Loucy (cell line): ENCODE measurements at regions not wholly inside any gene's neighbourhood (a gene's known extent, or its start where the extent isn't known, plus 50 kb on each side); places are given as distances from the start of the nearest gene placed in this dataset.

Experiments used
- H2AFZ ChIP-seq: fragments of 200-600 bp; sonication (generic); 2 replicates; pipeline ENCODE4 v1.6.0; 2016; ENCODE audit warnings: antibody characterized with exemption, mild to moderate bottlenecking, low read length, moderate library complexity
- H3F3A ChIP-seq: fragments of 200-600 bp; 2 replicates; pipeline ENCODE4 v1.6.0; 2016; ENCODE audit warnings: antibody characterized with exemption, low read depth, mild to moderate bottlenecking
- H3K27me3 ChIP-seq: fragments of 200-600 bp; sonication (generic); 2 replicates; pipeline ENCODE4 v1.6.1; 2014; ENCODE audit warnings: low read length, mild to moderate bottlenecking; ENCODE audit not compliant: insufficient read depth, poor library complexity, severe bottlenecking
- H3K36me3 ChIP-seq: fragments of 200-600 bp; sonication (generic); 2 replicates; pipeline ENCODE4 v1.6.1; 2016; ENCODE audit warnings: low read length; ENCODE audit not compliant: insufficient read depth
- H3K4me1 ChIP-seq: fragments of 200-600 bp; sonication (generic); 2 replicates; pipeline ENCODE4 v1.5.1; 2014; ENCODE audit warnings: low read length, mild to moderate bottlenecking; ENCODE audit not compliant: insufficient read depth, poor library complexity, severe bottlenecking
- H3K4me2 ChIP-seq: fragments of 200-600 bp; sonication (generic); 2 replicates; pipeline ENCODE4 v1.6.0; 2014; ENCODE audit warnings: antibody characterized with exemption, low read length, low read depth, mild to moderate bottlenecking; ENCODE audit not compliant: poor library complexity, severe bottlenecking
- H3K4me3 ChIP-seq: fragments of 200-600 bp; sonication (generic); 2 replicates; pipeline ENCODE4 v1.5.1; 2014; ENCODE audit warnings: low read length, mild to moderate bottlenecking, mixed read lengths; ENCODE audit not compliant: poor library complexity, severe bottlenecking
- H3K79me2 ChIP-seq: fragments of 200-600 bp; sonication (generic); 2 replicates; pipeline ENCODE4 v1.6.1; 2014; ENCODE audit warnings: low read length; ENCODE audit not compliant: insufficient read depth
- H3K9ac ChIP-seq: fragments of 200-600 bp; sonication (generic); 2 replicates; pipeline ENCODE4 v1.6.0; 2014; ENCODE audit warnings: mild to moderate bottlenecking, low read depth, low read length, moderate library complexity; ENCODE audit not compliant: poor library complexity, severe bottlenecking
- H3K9me2 ChIP-seq: fragments of 200-600 bp; sonication (generic); replicated peaks from 2 replicates; pipeline ENCODE4 v1.6.1; 2016; ENCODE audit warnings: low read depth, low read length, mixed read lengths
- H3K9me3 ChIP-seq: fragments of 200-600 bp; sonication (generic); 2 replicates; pipeline ENCODE4 v1.6.1; 2014; ENCODE audit warnings: mild to moderate bottlenecking, antibody characterized with exemption, low read length, low read depth; ENCODE audit not compliant: insufficient read depth
- H4K20me1 ChIP-seq: fragments of 200-600 bp; sonication (generic); 2 replicates; pipeline ENCODE4 v1.6.0; 2014; ENCODE audit warnings: antibody characterized with exemption, low read length, mild to moderate bottlenecking; ENCODE audit not compliant: insufficient read depth, poor library complexity, severe bottlenecking
- CTCF ChIP-seq: fragments of 200-600 bp; sonication (generic); conservative IDR thresholded peaks from 2 replicates; pipeline ENCODE4 v1.5.1; 2014; ENCODE audit warnings: mild to moderate bottlenecking, antibody characterized with exemption, low read length
- EZH2phosphoT487 ChIP-seq: fragments of 200-600 bp; IDR thresholded peaks from 2 replicates; pipeline ENCODE4 v1.6.1; 2018; ENCODE audit warnings: antibody characterized with exemption, mild to moderate bottlenecking, moderate library complexity, borderline replicate concordance

- no peak for TF ChIP-seq CTCF
- no peak for TF ChIP-seq EZH2phosphoT487
- Histone ChIP-seq H4K20me1 (no peaks in the 10 kb centered on the region), H3F3A (no peaks in the 10 kb centered on the region), H3K79me2 (no peaks in the 10 kb centered on the region), H3K4me1 (no peaks in the 10 kb centered on the region), H3K4me2 (no peak overlapping the region), H3K36me3 (no peaks in the 10 kb centered on the region), H3K9me2 (no peaks in the 10 kb centered on the region), H3K9ac (no peak overlapping the region), H2AFZ (no peak overlapping the region), H3K9me3 (no peaks in the 10 kb centered on the region), H3K27me3 (no peaks in the 10 kb centered on the region), H3K4me3 (no peak overlapping the region)
These were observed 443.6 kb upstream of the CDH5 start for GRCh38 chr16:65922923-65923322.

- Histone ChIP-seq H3K9ac (no peak overlapping the region), H2AFZ (no peak overlapping the region), H3K9me2 (no peaks in the 10 kb centered on the region), H3K4me3 (no peak overlapping the region), H3K27me3 (no peaks in the 10 kb centered on the region), H3K36me3 (no peaks in the 10 kb centered on the region), H3K79me2 (no peaks in the 10 kb centered on the region), H3K9me3 (no peaks in the 10 kb centered on the region), H3K4me2 (no peak overlapping the region), H3F3A (no peaks in the 10 kb centered on the region), H3K4me1 (no peaks in the 10 kb centered on the region), H4K20me1 (no peaks in the 10 kb centered on the region)
- TF ChIP-seq CTCF, result no peak
- no peak for TF ChIP-seq EZH2phosphoT487
These were observed 446.5 kb upstream of the CDH5 start for GRCh38 chr16:65919986-65920376.

- Histone ChIP-seq H3K9me2 (no peaks in the 10 kb centered on the region), H3K4me2 (no peak overlapping the region)
These were observed 447.1 kb upstream of the CDH5 start for GRCh38 chr16:65919145-65919985.

More at GRCh38 chr16:65919145-65919985, 447.1 kb upstream of the CDH5 start:
- H3F3A ChIP-seq, result no peaks in the 10 kb centered on the region
- no peak for TF ChIP-seq CTCF
- TF ChIP-seq EZH2phosphoT487, result no peak
- no peaks in the 10 kb centered on the region for H3K36me3 ChIP-seq
- H3K27me3 ChIP-seq, result no peaks in the 10 kb centered on the region
- H3K4me1 ChIP-seq, result no peaks in the 10 kb centered on the region
- no peaks in the 10 kb centered on the region for H3K9me3 ChIP-seq
- no peaks in the 10 kb centered on the region for H3K79me2 ChIP-seq
- no peak overlapping the region for H3K9ac ChIP-seq
- H2AFZ ChIP-seq, result no peak overlapping the region
- no peak overlapping the region for H3K4me3 ChIP-seq
- H4K20me1 ChIP-seq, result no peaks in the 10 kb centered on the region
